RWPE2 (cell line): ENCODE measurements at regions not wholly inside any gene's neighbourhood (a gene's known extent, or its start where the extent isn't known, plus 50 kb on each side); places are given as distances from the start of the nearest gene placed in this dataset.
"Not testable (repeated sequence)": the region's sequence is repeated elsewhere in the genome, so short reads cannot be mapped to it uniquely, and the experiment has no call there.

Experiments
- ATAC-seq: fragments of 200-7000 bp; cut with Tn5 transposase; 3 replicates; pipeline ENCODE4 v1.9.1; 2021; ENCODE audit warnings: low read depth
- DNase-seq: peaks from one replicate; pipeline ENCODE4 v3.0.0-alpha.2; 2020; ENCODE audit warnings: low spot score
- H3K27ac ChIP-seq: fragments of 450-650 bp; 2 replicates; pipeline ENCODE4 v1.5.1; 2017; ENCODE audit warnings: mild to moderate bottlenecking; ENCODE audit not compliant: poor library complexity, severe bottlenecking
- H3K27me3 ChIP-seq: fragments of 250-450 bp; sonication (Bioruptor Pico); 2 replicates; pipeline ENCODE4 v1.5.1; 2021; ENCODE audit warnings: mild to moderate bottlenecking, moderate library complexity; ENCODE audit not compliant: insufficient read depth, poor library complexity, severe bottlenecking
- H3K36me3 ChIP-seq: fragments of 250-450 bp; sonication (Bioruptor Pico); 2 replicates; pipeline ENCODE4 v1.5.1; 2020; ENCODE audit warnings: low read depth, mild to moderate bottlenecking, moderate library complexity
- H3K4me1 ChIP-seq: fragments of 250-450 bp; sonication (Bioruptor Pico); 2 replicates; pipeline ENCODE4 v1.5.1; 2021; ENCODE audit warnings: mild to moderate bottlenecking, moderate library complexity; ENCODE audit not compliant: insufficient read depth, poor library complexity, severe bottlenecking
- H3K4me3 ChIP-seq: fragments of 250-450 bp; sonication (Bioruptor Pico); 2 replicates; pipeline ENCODE4 v1.5.1; 2021; ENCODE audit warnings: mild to moderate bottlenecking, moderate library complexity; ENCODE audit not compliant: severe bottlenecking
- H3K9me3 ChIP-seq: fragments of 250-450 bp; sonication (Bioruptor Pico); 2 replicates; pipeline ENCODE4 v1.5.1; 2021; ENCODE audit warnings: mild to moderate bottlenecking, moderate library complexity; ENCODE audit not compliant: severe bottlenecking
- TF ChIP-seq, protein P1 (sequence below): fragments of 450-650 bp; IDR thresholded peaks from one replicate; pipeline ENCODE4 v1.5.1; 2017; ENCODE audit warnings: mild to moderate bottlenecking, moderate library complexity; ENCODE audit not compliant: poor library complexity, severe bottlenecking

- Histone ChIP-seq H3K9me3 (no peaks in the 10 kb centered on the region), H3K4me3 (no peak overlapping the region), H3K27me3 (no peaks in the 10 kb centered on the region), H3K27ac (no peak overlapping the region), H3K4me1 (no peaks in the 10 kb centered on the region), H3K36me3 (no peaks in the 10 kb centered on the region)
- no peak for DNase-seq
- ATAC-seq: no peak
- TF ChIP-seq, protein P1, sequence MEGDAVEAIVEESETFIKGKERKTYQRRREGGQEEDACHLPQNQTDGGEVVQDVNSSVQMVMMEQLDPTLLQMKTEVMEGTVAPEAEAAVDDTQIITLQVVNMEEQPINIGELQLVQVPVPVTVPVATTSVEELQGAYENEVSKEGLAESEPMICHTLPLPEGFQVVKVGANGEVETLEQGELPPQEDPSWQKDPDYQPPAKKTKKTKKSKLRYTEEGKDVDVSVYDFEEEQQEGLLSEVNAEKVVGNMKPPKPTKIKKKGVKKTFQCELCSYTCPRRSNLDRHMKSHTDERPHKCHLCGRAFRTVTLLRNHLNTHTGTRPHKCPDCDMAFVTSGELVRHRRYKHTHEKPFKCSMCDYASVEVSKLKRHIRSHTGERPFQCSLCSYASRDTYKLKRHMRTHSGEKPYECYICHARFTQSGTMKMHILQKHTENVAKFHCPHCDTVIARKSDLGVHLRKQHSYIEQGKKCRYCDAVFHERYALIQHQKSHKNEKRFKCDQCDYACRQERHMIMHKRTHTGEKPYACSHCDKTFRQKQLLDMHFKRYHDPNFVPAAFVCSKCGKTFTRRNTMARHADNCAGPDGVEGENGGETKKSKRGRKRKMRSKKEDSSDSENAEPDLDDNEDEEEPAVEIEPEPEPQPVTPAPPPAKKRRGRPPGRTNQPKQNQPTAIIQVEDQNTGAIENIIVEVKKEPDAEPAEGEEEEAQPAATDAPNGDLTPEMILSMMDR: no peak
Measured at GRCh38 chrX:80929251-80929650, 119.6 kb upstream of the BRWD3 start.

DNA sequence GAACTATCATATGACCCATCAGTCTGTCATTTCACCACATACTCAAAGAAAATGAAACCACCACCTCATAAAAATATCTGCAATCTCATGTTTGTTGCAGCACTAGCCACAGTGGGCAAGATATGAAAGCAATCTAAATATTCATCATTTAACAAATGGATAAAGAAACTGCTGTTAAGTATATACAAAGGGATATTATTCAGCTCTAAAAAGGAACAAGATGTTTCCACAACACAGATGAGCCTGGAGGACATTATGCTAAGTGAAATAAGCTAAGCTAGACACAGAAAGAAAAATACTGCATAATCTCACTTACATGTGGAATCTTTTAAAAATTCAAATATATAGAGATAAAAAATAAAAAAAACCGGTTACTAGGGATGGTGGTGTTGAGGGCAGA, 108.2 kb upstream of the BRWD3 start:
- Histone ChIP-seq H3K4me1 (no peaks in the 10 kb centered on the region), H3K27me3 (no peaks in the 10 kb centered on the region), H3K27ac (no peak overlapping the region), H3K4me3 (no peak overlapping the region), H3K9me3 (no peaks in the 10 kb centered on the region), H3K36me3 (no peaks in the 10 kb centered on the region)
- TF ChIP-seq, protein P1: no peak
- no peak for ATAC-seq
- DNase-seq: no peak

GRCh38 chrX:80912351-80912750, 102.7 kb upstream of the BRWD3 start:
- H3K9me3 ChIP-seq, H3K4me3 ChIP-seq, H3K4me1 ChIP-seq, H3K27me3 ChIP-seq, H3K27ac ChIP-seq, H3K36me3 ChIP-seq, DNase-seq, ATAC-seq: not testable (repeated sequence)

DNA sequence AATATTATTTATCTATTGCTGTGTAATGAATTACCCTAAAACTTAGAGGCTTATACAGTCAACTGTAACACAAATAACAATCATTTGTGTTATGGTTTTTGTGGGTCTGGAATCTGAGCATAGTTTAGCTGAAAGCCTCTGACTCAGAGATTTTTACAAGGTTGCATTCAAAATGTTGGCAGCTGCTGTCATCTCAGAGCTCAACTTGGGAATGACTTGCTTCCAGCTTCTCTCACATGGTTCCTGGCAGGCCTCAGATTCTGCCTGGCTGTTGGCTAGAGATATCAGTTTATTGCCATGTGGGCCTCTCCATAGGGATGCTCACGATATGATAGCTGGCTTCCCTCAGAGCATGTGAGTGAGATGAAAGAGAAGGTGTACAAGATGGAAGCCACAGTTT, 70.2 kb upstream of the BRWD3 start:
- Histone ChIP-seq H3K9me3 (no peaks in the 10 kb centered on the region), H3K36me3 (no peaks in the 10 kb centered on the region), H3K27me3 (no peaks in the 10 kb centered on the region), H3K4me3 (no peak overlapping the region), H3K27ac (no peak overlapping the region), H3K4me1 (no peaks in the 10 kb centered on the region)
- TF ChIP-seq, protein P1: no peak
- no peak for DNase-seq
- no peak for ATAC-seq

- H3K36me3 ChIP-seq: no peaks in the 10 kb centered on the region
- no peaks in the 10 kb centered on the region for H3K4me1 ChIP-seq
- ATAC-seq (no peak), DNase-seq (no peak)
- no peak overlapping the region for H3K4me3 ChIP-seq
- no peaks in the 10 kb centered on the region for H3K9me3 ChIP-seq
- H3K27ac ChIP-seq: no peak overlapping the region
- H3K27me3 ChIP-seq: no peaks in the 10 kb centered on the region
- TF ChIP-seq, protein P1: no peak
Measured at GRCh38 chrX:80879143-80879542, 69.5 kb upstream of the BRWD3 start.
